GM12878 (cell line): ENCODE measurements at regions not wholly inside any gene's neighbourhood (a gene's known extent, or its start where the extent isn't known, plus 50 kb on each side); places are given as distances from the start of the nearest gene placed in this dataset.

Experiments
- ATAC-seq: fragments of 200-7000 bp; cut with Tn5 transposase; 3 replicates; pipeline ENCODE4 v1.9.1; 2020; ENCODE audit warnings: mild to moderate bottlenecking, moderate library complexity
- BruUV-seq: library from RNA; stranded (reverse); fragments of 400-500 nt; replicated peaks from 2 replicates; lab custom pipeline; 2021; lab: Mats Ljungman, UMichigan
- CTCF ChIA-PET: fragments of 300-600 bp; sonication (Branson Sonifier 250); formaldehyde crosslinking; extraction: SDS; loops from one replicate; lab custom pipeline; 2021; ENCODE audit warnings: inconsistent platforms; lab: Yijun Ruan, JAX
- POLR2A ChIA-PET: fragments of 350-600 bp; formaldehyde crosslinking; extraction: SDS; loops from one replicate; lab custom pipeline; 2021; ENCODE audit warnings: inconsistent platforms; lab: Charles Lee
- RAD21 ChIA-PET: fragments of 300-600 bp; sonication (Branson Sonifier 250); formaldehyde crosslinking; loops from one replicate; lab custom pipeline; 2023; ENCODE audit warnings: antibody characterized with exemption; ENCODE audit not compliant: unreplicated experiment; lab: Charles Lee
- SMC1A ChIA-PET: fragments of 300-600 bp; sonication (Branson Sonifier 250); formaldehyde crosslinking; loops from one replicate; lab custom pipeline; 2023; ENCODE audit not compliant: unreplicated experiment, uncharacterized antibody; lab: Charles Lee
- DNase-seq: peaks from one replicate; pipeline ENCODE4 v3.0.0-alpha.2; 2011; ENCODE audit warnings: low read depth, low spot score
- FAIRE-seq: peaks from 3 replicates; lab custom pipeline; 2011; peaks lifted over from hg19 to GRCh38; lab: Jason Lieb, UNC
- H2AFZ ChIP-seq: 2 replicates; pipeline ENCODE4 v1.6.0; 2011; ENCODE audit warnings: low read depth, low read length, control low read depth; ENCODE audit not compliant: control insufficient read depth
- H3K27ac ChIP-seq: 2 replicates; pipeline ENCODE4 v1.5.1; 2011; ENCODE audit warnings: control low read depth; ENCODE audit not compliant: control insufficient read depth, insufficient read depth
- H3K27me3 ChIP-seq, 2 experiments: replicated peaks in 1 of 2; 2 replicates each; pipeline versions ENCODE4 v1.6.0 to v1.6.1; 2011; ENCODE audit warnings: low read length in 1 of 2; ENCODE audit not compliant: control insufficient read depth in 2 of 2, insufficient read depth in 2 of 2
- H3K36me3 ChIP-seq, 2 experiments: 2 replicates each; pipeline ENCODE4 v1.5.1; 2011; ENCODE audit warnings: low read length in 1 of 2; ENCODE audit not compliant: control insufficient read depth in 2 of 2, insufficient read depth in 2 of 2
- H3K4me1 ChIP-seq: 2 replicates; pipeline ENCODE4 v1.6.1; 2011; ENCODE audit warnings: mild to moderate bottlenecking, low read length, moderate library complexity, mixed read lengths; ENCODE audit not compliant: control insufficient read depth, insufficient read depth
- H3K4me2 ChIP-seq: 2 replicates; pipeline ENCODE4 v1.6.0; 2011; ENCODE audit warnings: control low read depth; ENCODE audit not compliant: control insufficient read depth, insufficient read depth
- H3K4me3 ChIP-seq: fragments of 200-600 bp; sonication (generic); 2 replicates; pipeline ENCODE4 v1.5.1; 2016
- H3K79me2 ChIP-seq: 2 replicates; pipeline ENCODE4 v1.6.0; 2011; ENCODE audit warnings: low read length; ENCODE audit not compliant: control insufficient read depth, insufficient read depth
- H3K9ac ChIP-seq: 2 replicates; pipeline ENCODE4 v1.8.0; 2011; ENCODE audit warnings: low read length, control low read depth, mixed read lengths; ENCODE audit not compliant: control insufficient read depth, insufficient read depth
- H3K9me3 ChIP-seq: replicated peaks from 3 replicates; pipeline ENCODE4 v1.5.1; 2011; ENCODE audit warnings: mild to moderate bottlenecking, low read length; ENCODE audit not compliant: control insufficient read depth, insufficient read depth
- H4K20me1 ChIP-seq: 2 replicates; pipeline ENCODE4 v1.6.0; 2011; ENCODE audit not compliant: control insufficient read depth, insufficient read depth
- BMI1 ChIP-seq: fragments of 450-650 bp; IDR thresholded peaks from 2 replicates; pipeline ENCODE4 v1.6.1; 2016; ENCODE audit warnings: mild to moderate bottlenecking, moderate library complexity, borderline replicate concordance
- CBFB ChIP-seq: IDR thresholded peaks from 2 replicates; pipeline ENCODE4 v1.6.1; 2016; ENCODE audit warnings: antibody characterized with exemption, low read depth
- CHD2 ChIP-seq: IDR thresholded peaks from 2 replicates; pipeline ENCODE4 v1.6.1; 2011; ENCODE audit warnings: low read depth, low read length, improper control_type of control experiment, borderline replicate concordance
- CREB1 ChIP-seq: IDR thresholded peaks from 2 replicates; pipeline ENCODE4 v1.6.1; 2012; ENCODE audit warnings: low read depth, mild to moderate bottlenecking, inconsistent platforms
- HDAC2 ChIP-seq: fragments of 200-600 bp; sonication (generic); IDR thresholded peaks from 2 replicates; pipeline ENCODE4 v1.6.1; 2017
- IKZF1 ChIP-seq: fragments of 450-650 bp; conservative IDR thresholded peaks from 2 replicates; pipeline ENCODE4 v1.6.1; 2017; ENCODE audit warnings: antibody characterized with exemption, mild to moderate bottlenecking
- MYC ChIP-seq: IDR thresholded peaks from 2 replicates; pipeline ENCODE4 v1.6.1; 2011; ENCODE audit warnings: mild to moderate bottlenecking, low read length, moderate library complexity, inconsistent platforms; ENCODE audit not compliant: insufficient read depth, insufficient replicate concordance, insufficient read length, severe bottlenecking
- NBN ChIP-seq: fragments of 450-650 bp; IDR thresholded peaks from 2 replicates; pipeline ENCODE4 v1.6.1; 2016
- NFYA ChIP-seq: IDR thresholded peaks from 2 replicates; pipeline ENCODE4 v1.6.1; 2011; ENCODE audit warnings: low read depth, mild to moderate bottlenecking, low read length, improper control_type of control experiment, borderline replicate concordance
- RAD51 ChIP-seq: fragments of 450-650 bp; IDR thresholded peaks from 2 replicates; pipeline ENCODE4 v1.6.1; 2016; ENCODE audit warnings: moderate library complexity, mild to moderate bottlenecking, inconsistent platforms
- RUNX3 ChIP-seq: IDR thresholded peaks from 2 replicates; pipeline ENCODE4 v1.6.1; 2012; ENCODE audit warnings: low read length, inconsistent platforms
- SREBF1 ChIP-seq: IDR thresholded peaks from 2 replicates; pipeline ENCODE4 v1.6.1; 2012; ENCODE audit warnings: mild to moderate bottlenecking, low read length
- STAT3 ChIP-seq: IDR thresholded peaks from 2 replicates; pipeline ENCODE4 v1.6.1; 2011; ENCODE audit warnings: low read depth, low read length, improper control_type of control experiment
- ZNF24 ChIP-seq: fragments of 450-650 bp; IDR thresholded peaks from 2 replicates; pipeline ENCODE4 v1.6.1; 2017; ENCODE audit warnings: antibody characterized with exemption, mild to moderate bottlenecking
- ZNF274 ChIP-seq: IDR thresholded peaks from one replicate; pipeline ENCODE4 v1.8.0; 2011; ENCODE audit not compliant: insufficient read length, insufficient read depth
- WGBS: methylation state at CpG from one replicate; pipeline ENCODE4 v1.1.6; 2016; ENCODE audit warnings: low lambda C conversion rate; ENCODE audit not compliant: insufficient replicate concordance, insufficient coverage; ENCODE audit errors: missing lambda C conversion rate; 5-methylcytosine and 5-hydroxymethylcytosine counted together
- in situ Hi-C: fragments of 300-500 bp; cut with MboI; formaldehyde crosslinking; loops from 9 replicates; pipeline ENCODE4 v1.14.3; 2018; ENCODE audit warnings: mixed read lengths
- intact Hi-C: fragments of 100-400 bp; cut with micrococcal nuclease; formaldehyde crosslinking; loops from one replicate; pipeline ENCODE4 v1.14.2; 2022; ENCODE audit not compliant: unreplicated experiment
- TF ChIP-seq, protein P1 (sequence below): fragments of 150-350 bp; IDR thresholded peaks from 2 replicates; pipeline ENCODE4 v1.6.1; 2014; ENCODE audit warnings: mild to moderate bottlenecking, low read depth, low read length
- TF ChIP-seq, protein P2 (sequence below): fragments of 450-650 bp; IDR thresholded peaks from 2 replicates; pipeline ENCODE4 v1.6.1; 2014; ENCODE audit warnings: mild to moderate bottlenecking
- TF ChIP-seq, protein P3 (sequence below): fragments of 450-650 bp; formaldehyde crosslinking; IDR thresholded peaks from 2 replicates; pipeline ENCODE4 v1.4.0; 2020; ENCODE audit warnings: mild to moderate bottlenecking, moderate library complexity
- TF ChIP-seq, protein P4 (sequence below): IDR thresholded peaks from 2 replicates; pipeline ENCODE4 v1.6.1; 2012; ENCODE audit warnings: low read depth, low read length, improper control_type of control experiment

DNA sequence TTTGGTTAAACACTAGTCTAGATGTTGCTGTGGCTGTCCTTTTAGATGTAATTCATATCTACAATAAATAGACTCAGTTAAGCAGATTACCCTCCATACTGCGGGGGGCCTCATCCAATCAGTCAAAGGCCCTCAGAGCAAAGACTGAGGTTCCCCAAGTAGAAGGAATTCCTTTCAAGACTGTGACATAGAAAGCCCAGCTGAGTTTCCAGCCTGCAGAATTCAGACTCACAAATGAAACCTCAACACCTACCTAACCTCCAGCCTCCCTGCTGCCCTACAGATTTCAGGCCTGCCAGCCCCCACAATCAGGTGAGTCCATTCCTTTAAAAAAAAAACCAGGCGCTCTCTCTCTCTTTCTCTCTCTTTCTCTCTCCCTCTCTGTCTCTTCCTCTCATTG, 73.6 kb upstream of the NSMCE3 start:
- Histone ChIP-seq H2AFZ (no peak overlapping the region), H3K27ac (no peak overlapping the region), H3K9me3 (no peaks in the 10 kb centered on the region), H3K36me3 (no peaks in the 10 kb centered on the region), H4K20me1 (no peaks in the 10 kb centered on the region), H3K4me2 (no peak overlapping the region), H3K9ac (no peak overlapping the region), H3K79me2 (no peaks in the 10 kb centered on the region), H3K4me1 (no peaks in the 10 kb centered on the region), H3K4me3 (no peak overlapping the region), H3K27me3 (no peaks in the 10 kb centered on the region)
- FAIRE-seq (no peak), DNase-seq (no peak), ATAC-seq (no peak)
- in situ Hi-C loops (no loop called here), intact Hi-C loops (no loop called here)
- WGBS = 48% methylated on average over 2 of the region's 2 CpGs
- ChIA-PET RAD21 (no interaction called here), CTCF (interaction anchor here (2.9 kb wide), 1 partner anchor 203 kb away, joined by 12 read pairs; no protein-coding TSS in a partner anchor), POLR2A (no interaction called here), SMC1A (interaction anchor here (1.0 kb wide), 1 partner anchor 29 kb away, joined by 3 read pairs; no protein-coding TSS in a partner anchor)
- BruUV-seq = no TSS peak
- TF ChIP-seq CBFB = no peak
- no peak for TF ChIP-seq STAT3
- TF ChIP-seq, protein P1, sequence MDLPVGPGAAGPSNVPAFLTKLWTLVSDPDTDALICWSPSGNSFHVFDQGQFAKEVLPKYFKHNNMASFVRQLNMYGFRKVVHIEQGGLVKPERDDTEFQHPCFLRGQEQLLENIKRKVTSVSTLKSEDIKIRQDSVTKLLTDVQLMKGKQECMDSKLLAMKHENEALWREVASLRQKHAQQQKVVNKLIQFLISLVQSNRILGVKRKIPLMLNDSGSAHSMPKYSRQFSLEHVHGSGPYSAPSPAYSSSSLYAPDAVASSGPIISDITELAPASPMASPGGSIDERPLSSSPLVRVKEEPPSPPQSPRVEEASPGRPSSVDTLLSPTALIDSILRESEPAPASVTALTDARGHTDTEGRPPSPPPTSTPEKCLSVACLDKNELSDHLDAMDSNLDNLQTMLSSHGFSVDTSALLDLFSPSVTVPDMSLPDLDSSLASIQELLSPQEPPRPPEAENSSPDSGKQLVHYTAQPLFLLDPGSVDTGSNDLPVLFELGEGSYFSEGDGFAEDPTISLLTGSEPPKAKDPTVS = no peak
- no peak for TF ChIP-seq ZNF274
- TF ChIP-seq IKZF1 = no peak
- TF ChIP-seq RUNX3 = no peak
- no peak for TF ChIP-seq HDAC2
- TF ChIP-seq MYC = no peak
- TF ChIP-seq RAD51 = no peak
- no peak for TF ChIP-seq NFYA
- no peak for TF ChIP-seq CREB1
- TF ChIP-seq SREBF1 = no peak
- no peak for TF ChIP-seq NBN
- TF ChIP-seq CHD2 = no peak
- TF ChIP-seq BMI1 = no peak
- TF ChIP-seq, protein P2, sequence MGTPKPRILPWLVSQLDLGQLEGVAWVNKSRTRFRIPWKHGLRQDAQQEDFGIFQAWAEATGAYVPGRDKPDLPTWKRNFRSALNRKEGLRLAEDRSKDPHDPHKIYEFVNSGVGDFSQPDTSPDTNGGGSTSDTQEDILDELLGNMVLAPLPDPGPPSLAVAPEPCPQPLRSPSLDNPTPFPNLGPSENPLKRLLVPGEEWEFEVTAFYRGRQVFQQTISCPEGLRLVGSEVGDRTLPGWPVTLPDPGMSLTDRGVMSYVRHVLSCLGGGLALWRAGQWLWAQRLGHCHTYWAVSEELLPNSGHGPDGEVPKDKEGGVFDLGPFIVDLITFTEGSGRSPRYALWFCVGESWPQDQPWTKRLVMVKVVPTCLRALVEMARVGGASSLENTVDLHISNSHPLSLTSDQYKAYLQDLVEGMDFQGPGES = no peak
- TF ChIP-seq, protein P3, sequence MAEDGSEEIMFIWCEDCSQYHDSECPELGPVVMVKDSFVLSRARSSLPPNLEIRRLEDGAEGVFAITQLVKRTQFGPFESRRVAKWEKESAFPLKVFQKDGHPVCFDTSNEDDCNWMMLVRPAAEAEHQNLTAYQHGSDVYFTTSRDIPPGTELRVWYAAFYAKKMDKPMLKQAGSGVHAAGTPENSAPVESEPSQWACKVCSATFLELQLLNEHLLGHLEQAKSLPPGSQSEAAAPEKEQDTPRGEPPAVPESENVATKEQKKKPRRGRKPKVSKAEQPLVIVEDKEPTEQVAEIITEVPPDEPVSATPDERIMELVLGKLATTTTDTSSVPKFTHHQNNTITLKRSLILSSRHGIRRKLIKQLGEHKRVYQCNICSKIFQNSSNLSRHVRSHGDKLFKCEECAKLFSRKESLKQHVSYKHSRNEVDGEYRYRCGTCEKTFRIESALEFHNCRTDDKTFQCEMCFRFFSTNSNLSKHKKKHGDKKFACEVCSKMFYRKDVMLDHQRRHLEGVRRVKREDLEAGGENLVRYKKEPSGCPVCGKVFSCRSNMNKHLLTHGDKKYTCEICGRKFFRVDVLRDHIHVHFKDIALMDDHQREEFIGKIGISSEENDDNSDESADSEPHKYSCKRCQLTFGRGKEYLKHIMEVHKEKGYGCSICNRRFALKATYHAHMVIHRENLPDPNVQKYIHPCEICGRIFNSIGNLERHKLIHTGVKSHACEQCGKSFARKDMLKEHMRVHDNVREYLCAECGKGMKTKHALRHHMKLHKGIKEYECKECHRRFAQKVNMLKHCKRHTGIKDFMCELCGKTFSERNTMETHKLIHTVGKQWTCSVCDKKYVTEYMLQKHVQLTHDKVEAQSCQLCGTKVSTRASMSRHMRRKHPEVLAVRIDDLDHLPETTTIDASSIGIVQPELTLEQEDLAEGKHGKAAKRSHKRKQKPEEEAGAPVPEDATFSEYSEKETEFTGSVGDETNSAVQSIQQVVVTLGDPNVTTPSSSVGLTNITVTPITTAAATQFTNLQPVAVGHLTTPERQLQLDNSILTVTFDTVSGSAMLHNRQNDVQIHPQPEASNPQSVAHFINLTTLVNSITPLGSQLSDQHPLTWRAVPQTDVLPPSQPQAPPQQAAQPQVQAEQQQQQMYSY (CRISPR knock-in tag) = no peak
- TF ChIP-seq, protein P4, sequence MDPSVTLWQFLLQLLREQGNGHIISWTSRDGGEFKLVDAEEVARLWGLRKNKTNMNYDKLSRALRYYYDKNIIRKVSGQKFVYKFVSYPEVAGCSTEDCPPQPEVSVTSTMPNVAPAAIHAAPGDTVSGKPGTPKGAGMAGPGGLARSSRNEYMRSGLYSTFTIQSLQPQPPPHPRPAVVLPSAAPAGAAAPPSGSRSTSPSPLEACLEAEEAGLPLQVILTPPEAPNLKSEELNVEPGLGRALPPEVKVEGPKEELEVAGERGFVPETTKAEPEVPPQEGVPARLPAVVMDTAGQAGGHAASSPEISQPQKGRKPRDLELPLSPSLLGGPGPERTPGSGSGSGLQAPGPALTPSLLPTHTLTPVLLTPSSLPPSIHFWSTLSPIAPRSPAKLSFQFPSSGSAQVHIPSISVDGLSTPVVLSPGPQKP = no peak
- TF ChIP-seq ZNF24 = no peak
